Mucosa of rectum (tissue), 2 donors: ENCODE measurements at regions not wholly inside any gene's neighbourhood (a gene's known extent, or its start where the extent isn't known, plus 50 kb on each side); places are given as distances from the start of the nearest gene placed in this dataset.

Experiments
- H3K27ac ChIP-seq, 2 donors: one replicate each; pipeline ENCODE4 v1.7.0; 2013; ENCODE audit warnings: inconsistent platforms in 2 of 2, low read depth in 2 of 2, low read length in 2 of 2
- H3K27me3 ChIP-seq, 2 donors: one replicate each; pipeline ENCODE4 v1.7.0; 2013; ENCODE audit warnings: low read length in 2 of 2; ENCODE audit not compliant: control insufficient read depth in 2 of 2, insufficient read depth in 2 of 2
- H3K36me3 ChIP-seq, 2 donors: one replicate each; pipeline ENCODE4 v1.7.0; 2013; ENCODE audit warnings: low read length in 2 of 2; ENCODE audit not compliant: control insufficient read depth in 2 of 2, insufficient read depth in 2 of 2
- H3K4me1 ChIP-seq, 2 donors: one replicate each; pipeline ENCODE4 v1.7.0; 2013; ENCODE audit warnings: low read length in 2 of 2, mild to moderate bottlenecking in 1 of 2; ENCODE audit not compliant: control insufficient read depth in 2 of 2, insufficient read depth in 2 of 2
- H3K4me3 ChIP-seq, 2 donors: one replicate each; pipeline ENCODE4 v1.7.0; 2013; ENCODE audit warnings: low read length in 2 of 2
- H3K9ac ChIP-seq, 2 donors: one replicate each; pipeline ENCODE4 v1.7.0; 2013; ENCODE audit warnings: low read length in 2 of 2, low read depth in 1 of 2, mild to moderate bottlenecking in 1 of 2
- H3K9me3 ChIP-seq, 2 donors: one replicate each; pipeline ENCODE4 v1.7.0; 2013; ENCODE audit warnings: low read length in 2 of 2; ENCODE audit not compliant: control insufficient read depth in 2 of 2
- donor health status: healthy.
- donor health status: Normal muscosa, but diverticular disease.

DNA sequence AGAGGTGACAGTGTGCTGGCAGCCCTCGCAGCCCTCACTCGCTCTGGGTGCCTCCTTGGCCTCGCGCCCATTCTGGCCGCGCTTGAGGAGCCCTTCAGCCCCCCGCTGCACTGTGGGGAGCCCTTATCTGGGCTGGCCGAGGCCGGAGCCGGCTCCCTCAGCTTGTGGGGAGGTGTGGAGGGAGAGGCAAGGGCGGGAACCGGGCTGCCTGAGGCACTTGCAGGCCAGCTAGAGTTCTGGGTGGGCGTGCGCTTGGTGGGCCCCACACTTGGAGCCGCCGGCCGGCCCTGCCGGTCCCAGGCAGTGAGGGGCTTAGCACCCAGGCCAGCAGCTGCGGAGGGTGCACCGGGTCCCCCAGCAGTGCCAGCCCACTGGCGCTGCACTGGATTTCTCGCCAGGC, 1480.9 kb upstream of the SLC39A10 start:
- Histone ChIP-seq H3K9me3 (no peaks in the 10 kb centered on the region), H3K4me3 (no peak overlapping the region), H3K4me1 (no peaks in the 10 kb centered on the region), H3K9ac (no peak overlapping the region), H3K27me3 (no peaks in the 10 kb centered on the region), H3K27ac (no peak overlapping the region), H3K36me3 (no peaks in the 10 kb centered on the region)

DNA sequence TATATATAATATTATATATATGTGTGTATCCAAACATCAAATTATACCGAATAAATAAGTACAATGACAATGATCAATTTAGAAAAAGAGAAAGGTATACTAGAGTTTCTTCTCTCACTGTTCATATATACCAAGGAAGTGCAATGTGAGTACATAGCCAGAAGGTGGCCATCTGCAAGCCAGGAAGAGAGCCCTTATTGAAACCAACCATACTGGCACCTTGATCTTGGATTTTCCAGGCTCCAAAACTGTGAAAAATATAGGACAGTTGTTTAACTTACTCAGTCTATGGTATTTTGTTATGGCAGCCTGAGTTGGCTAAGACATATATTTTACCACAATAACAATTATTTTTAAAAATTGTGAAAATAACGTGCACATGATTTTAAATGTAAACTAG, 1490.2 kb upstream of the SLC39A10 start:
- Histone ChIP-seq H3K9me3 (no peaks in the 10 kb centered on the region), H3K27ac (no peak overlapping the region), H3K4me1 (no peaks in the 10 kb centered on the region)

GRCh38 chr2:194155431-194155830, 1501.6 kb upstream of the SLC39A10 start:
- H3K27me3 ChIP-seq = no peaks in the 10 kb centered on the region
- no peak overlapping the region for H3K9ac ChIP-seq
- no peaks in the 10 kb centered on the region for H3K36me3 ChIP-seq
- H3K4me1 ChIP-seq = no peaks in the 10 kb centered on the region
- no peak overlapping the region for H3K4me3 ChIP-seq
- no peak overlapping the region for H3K27ac ChIP-seq
- no peaks in the 10 kb centered on the region for H3K9me3 ChIP-seq

More for the DNA sequence above, 1490.2 kb upstream of the SLC39A10 start:
- H3K27me3 ChIP-seq = no peaks in the 10 kb centered on the region
- no peak overlapping the region for H3K9ac ChIP-seq
- no peak overlapping the region for H3K4me3 ChIP-seq
- H3K36me3 ChIP-seq = no peaks in the 10 kb centered on the region

DNA sequence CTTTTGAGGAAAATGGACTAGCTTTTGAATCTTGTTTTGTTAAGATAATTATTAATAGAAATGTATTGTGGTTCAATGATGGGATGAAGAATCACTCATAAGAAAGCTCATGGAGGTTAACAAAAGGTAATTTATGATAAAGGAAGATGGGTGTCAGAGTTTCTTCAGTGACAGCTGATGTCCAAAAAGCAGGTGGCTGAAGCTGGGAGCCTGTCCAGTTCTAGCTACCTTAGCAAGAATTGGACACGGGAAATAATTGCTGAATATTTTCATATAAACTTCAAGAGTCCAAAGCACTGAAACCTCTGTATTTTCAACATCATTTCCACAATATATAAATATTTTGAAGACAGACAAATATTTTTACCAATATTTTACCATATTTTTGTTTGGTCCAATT, 1505.8 kb upstream of the SLC39A10 start:
- Histone ChIP-seq H3K4me1 (no peaks in the 10 kb centered on the region), H3K27me3 (no peaks in the 10 kb centered on the region), H3K36me3 (no peaks in the 10 kb centered on the region), H3K4me3 (no peak overlapping the region), H3K9ac (no peak overlapping the region), H3K27ac (no peak overlapping the region), H3K9me3 (no peaks in the 10 kb centered on the region)

GRCh38 chr2:194135463-194135862, 1521.6 kb upstream of the SLC39A10 start:
- Histone ChIP-seq H3K27me3 (no peaks in the 10 kb centered on the region), H3K27ac (no peak overlapping the region), H3K4me3 (no peak overlapping the region), H3K36me3 (no peaks in the 10 kb centered on the region), H3K9ac (no peak overlapping the region), H3K9me3 (no peaks in the 10 kb centered on the region), H3K4me1 (no peaks in the 10 kb centered on the region)

DNA sequence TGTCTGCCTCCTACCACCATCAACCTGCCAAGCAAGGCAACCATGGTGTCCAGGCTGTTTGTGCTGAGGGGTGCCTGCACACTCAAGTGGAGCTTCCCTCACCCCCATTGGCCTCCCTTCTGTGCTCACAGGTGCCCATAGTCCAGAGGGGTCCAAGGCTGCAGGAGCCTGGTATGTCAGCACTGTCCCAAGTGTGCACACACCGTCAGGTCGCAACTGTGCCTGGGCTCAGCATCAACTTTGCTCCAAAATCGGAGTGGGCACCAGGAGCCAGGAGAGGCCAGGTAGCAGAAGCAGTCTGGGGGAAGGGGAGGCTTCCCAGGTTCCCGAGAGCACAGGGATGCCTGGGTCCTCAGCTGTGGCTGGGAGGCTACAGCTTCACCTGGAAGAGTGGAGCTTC, 1528.2 kb upstream of the SLC39A10 start:
- Histone ChIP-seq H3K4me3 (no peak overlapping the region), H3K36me3 (no peaks in the 10 kb centered on the region), H3K9me3 (no peaks in the 10 kb centered on the region), H3K4me1 (no peaks in the 10 kb centered on the region), H3K27me3 (no peaks in the 10 kb centered on the region), H3K27ac (no peak overlapping the region), H3K9ac (no peak overlapping the region)

GRCh38 chr2:194126418-194126817, 1530.6 kb upstream of the SLC39A10 start:
- Histone ChIP-seq H3K9ac (no peak overlapping the region), H3K36me3 (no peaks in the 10 kb centered on the region), H3K9me3 (no peaks in the 10 kb centered on the region), H3K27me3 (no peaks in the 10 kb centered on the region), H3K27ac (no peak overlapping the region), H3K4me3 (no peak overlapping the region), H3K4me1 (no peaks in the 10 kb centered on the region)

GRCh38 chr2:194116861-194117260, 1540.2 kb upstream of the SLC39A10 start:
- H3K9me3 ChIP-seq = no peaks in the 10 kb centered on the region
- no peak overlapping the region for H3K27ac ChIP-seq
- no peaks in the 10 kb centered on the region for H3K4me1 ChIP-seq
- H3K36me3 ChIP-seq = no peaks in the 10 kb centered on the region
- no peak overlapping the region for H3K9ac ChIP-seq
- no peaks in the 10 kb centered on the region for H3K27me3 ChIP-seq
- H3K4me3 ChIP-seq = no peak overlapping the region

GRCh38 chr2:194105358-194105757, 1551.7 kb upstream of the SLC39A10 start:
- Histone ChIP-seq H3K9ac (no peak overlapping the region), H3K4me1 (no peaks in the 10 kb centered on the region), H3K4me3 (no peak overlapping the region), H3K9me3 (no peaks in the 10 kb centered on the region), H3K27ac (no peak overlapping the region), H3K27me3 (no peaks in the 10 kb centered on the region), H3K36me3 (no peaks in the 10 kb centered on the region)

- Histone ChIP-seq H3K4me3 (no peak overlapping the region), H3K27ac (no peak overlapping the region), H3K36me3 (no peaks in the 10 kb centered on the region), H3K9me3 (no peaks in the 10 kb centered on the region), H3K4me1 (no peaks in the 10 kb centered on the region), H3K27me3 (no peaks in the 10 kb centered on the region), H3K9ac (no peak overlapping the region)
These were observed 1552.3 kb upstream of the SLC39A10 start for GRCh38 chr2:194104687-194105086.
